Mucosa of descending colon (tissue), 3 donors: ENCODE measurements at regions not wholly inside any gene's neighbourhood (a gene's known extent, or its start where the extent isn't known, plus 50 kb on each side); places are given as distances from the start of the nearest gene placed in this dataset.
"Not testable (repeated sequence)": the region's sequence is repeated elsewhere in the genome, so short reads cannot be mapped to it uniquely, and the experiment has no call there.

Experiments used
- ATAC-seq: fragments of 200-7000 bp; cut with Tn5 transposase; one replicate; pipeline ENCODE4 v1.9.1; 2020; ENCODE audit warnings: mild to moderate bottlenecking, moderate library complexity
- DNase-seq, 3 donors: peaks; one replicate each; pipeline ENCODE4 v3.0.0-alpha.2; 2020
- H3K36me3 ChIP-seq: fragments of 200-600 bp; one replicate; pipeline ENCODE4 v1.8.0; 2021; ENCODE audit warnings: low read depth, mild to moderate bottlenecking
- H3K4me1 ChIP-seq: fragments of 200-600 bp; one replicate; pipeline ENCODE4 v1.8.0; 2021; ENCODE audit warnings: low read depth, mild to moderate bottlenecking
- H3K4me3 ChIP-seq: fragments of 200-600 bp; one replicate; pipeline ENCODE4 v1.8.0; 2021; ENCODE audit warnings: mild to moderate bottlenecking
- H3K9me3 ChIP-seq: fragments of 200-600 bp; one replicate; pipeline ENCODE4 v1.8.0; 2021; ENCODE audit warnings: mild to moderate bottlenecking
- CTCF ChIP-seq: fragments of 200-600 bp; IDR thresholded peaks from one replicate; pipeline ENCODE4 v1.8.0; 2022; ENCODE audit warnings: antibody characterized with exemption, mild to moderate bottlenecking
- intact Hi-C, 2 donors: fragments of 100-400 bp; cut with DNase I in 1 of 2; cut with micrococcal nuclease in 1 of 2; formaldehyde crosslinking; loops; one replicate each; pipeline versions ENCODE4 v1.11.0 to v1.11.1; 2022; cut with DNase I, micrococcal nuclease
- donor health status: DM: no; HTN: no; CAD: no; lungs with moderate emphysema.
- donor health status: DM: no; HTN: no; CAD: no.
- donor health status: DM: no; HTN: yes; CAD: no.

DNA sequence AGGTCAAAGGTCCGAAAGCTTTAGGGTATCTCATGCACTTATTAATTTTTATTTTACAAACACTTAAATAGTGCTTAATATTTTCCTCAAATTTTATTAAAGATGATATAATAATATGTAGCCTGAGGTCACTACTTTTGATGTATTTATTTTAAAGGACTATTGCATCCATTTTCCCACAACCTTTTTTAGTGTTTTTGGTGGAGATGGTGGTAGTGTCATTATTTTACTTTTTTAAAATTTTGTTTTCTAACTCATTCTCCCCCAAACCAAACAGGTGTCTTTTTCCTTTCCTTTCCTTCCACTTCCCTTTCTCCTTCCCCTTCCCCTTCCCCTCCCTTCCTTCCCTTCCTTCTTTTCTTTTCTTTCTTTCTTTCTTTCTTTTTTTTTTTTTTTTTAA is 328.6 kb downstream of the CYLC2 start:
- DNase-seq = no peak
- intact Hi-C loops = no loop called here
- peaks cover 3% of the 10 kb centered on the region for H3K9me3 ChIP-seq
- TF ChIP-seq CTCF = no peak
- no peaks in the 10 kb centered on the region for H3K36me3 ChIP-seq
- ATAC-seq = no peak
- H3K4me3 ChIP-seq = no peak overlapping the region
- H3K4me1 ChIP-seq = no peaks in the 10 kb centered on the region

DNA sequence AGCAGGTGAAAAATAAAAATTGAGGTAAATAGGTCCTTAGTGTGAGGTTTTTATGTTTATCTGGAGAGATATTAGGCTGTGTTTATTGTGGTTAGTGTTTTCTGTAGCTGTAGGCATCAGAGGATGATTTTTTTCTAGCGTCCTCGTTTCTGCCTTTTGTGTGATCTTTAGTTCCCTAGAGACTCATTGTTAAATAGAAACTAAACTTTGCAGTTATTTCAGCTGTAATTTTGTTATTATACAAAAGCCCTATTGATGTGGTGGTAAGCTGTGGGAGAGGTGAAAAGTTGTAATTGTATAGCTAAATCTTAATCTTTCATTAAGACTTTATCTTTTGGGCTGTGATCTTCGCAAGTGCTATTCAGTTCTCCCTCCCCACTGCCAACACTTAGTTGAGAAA is 340.3 kb downstream of the CYLC2 start:
- no peak for TF ChIP-seq CTCF
- Histone ChIP-seq H3K36me3 (no peaks in the 10 kb centered on the region), H3K4me1 (no peaks in the 10 kb centered on the region), H3K9me3 (peaks cover 10% of the 10 kb centered on the region), H3K4me3 (no peak overlapping the region)
- no peak for DNase-seq
- ATAC-seq = no peak
- intact Hi-C loops = no loop called here

DNA sequence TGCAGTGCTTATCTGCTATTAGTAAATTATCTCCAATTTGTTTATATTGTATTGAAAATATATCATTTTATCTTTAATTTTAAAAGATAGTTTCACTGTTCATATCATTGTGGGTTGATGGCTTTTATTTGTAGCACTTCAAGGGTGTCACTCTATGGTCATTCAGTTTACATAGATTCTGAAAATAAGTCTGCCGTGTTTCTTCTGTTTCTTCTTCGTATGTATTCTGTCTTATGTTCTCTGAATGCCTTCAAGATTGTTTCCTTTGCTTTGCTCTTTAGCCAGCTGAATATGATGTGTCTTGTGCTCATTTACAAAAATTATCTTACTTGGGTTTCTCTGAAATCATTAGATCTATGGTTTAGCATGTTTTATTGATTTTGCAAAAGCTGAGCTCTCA is 359.9 kb downstream of the CYLC2 start:
- DNase-seq (no peak), ATAC-seq (no peak)
- TF ChIP-seq CTCF = no peak
- Histone ChIP-seq H3K36me3 (no peaks in the 10 kb centered on the region), H3K4me3 (no peak overlapping the region), H3K9me3 (peaks cover 10% of the 10 kb centered on the region), H3K4me1 (no peaks in the 10 kb centered on the region)
- intact Hi-C loops = no loop called here

DNA sequence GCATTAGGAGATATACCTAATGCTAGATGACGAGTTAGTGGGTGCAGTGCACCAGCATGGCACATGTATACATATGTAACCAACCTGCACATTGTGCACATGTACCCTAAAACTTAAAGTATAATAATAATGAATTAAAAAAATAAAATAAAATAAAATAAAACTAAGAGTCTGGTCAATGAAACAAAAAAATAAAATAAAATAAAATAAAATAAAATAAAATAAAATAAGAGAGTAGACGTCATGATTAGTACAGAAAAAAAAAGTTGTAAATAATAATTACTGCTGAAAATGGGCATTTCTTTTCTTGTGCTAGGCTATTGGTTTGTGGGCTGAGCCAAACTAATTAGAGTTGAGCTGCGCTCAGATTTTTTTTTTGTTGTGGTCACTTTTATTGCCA is 362.8 kb downstream of the CYLC2 start:
- H3K4me3 ChIP-seq, H3K4me1 ChIP-seq, intact Hi-C loops, H3K36me3 ChIP-seq, ATAC-seq, DNase-seq: not testable (repeated sequence)
- peaks cover 14% of the 10 kb centered on the region for H3K9me3 ChIP-seq

DNA sequence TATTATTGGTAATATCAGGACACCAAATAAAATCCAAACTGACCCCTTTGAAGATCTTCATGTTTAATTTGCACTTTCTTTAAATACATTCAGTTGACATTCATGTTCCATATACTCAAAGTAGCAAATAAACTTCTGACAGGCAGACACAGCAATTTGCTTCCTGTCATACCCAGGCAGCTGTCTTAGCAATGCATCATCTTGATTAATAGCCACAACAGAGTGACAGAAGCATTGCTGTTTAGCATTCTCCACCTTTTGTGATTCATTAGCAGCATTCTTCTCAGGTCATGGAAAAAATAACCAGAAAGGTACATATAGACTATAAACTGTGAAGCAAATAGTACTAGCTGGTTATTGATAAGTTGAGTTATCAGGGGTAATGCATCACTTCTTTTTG is 366.8 kb downstream of the CYLC2 start:
- H3K36me3 ChIP-seq = no peaks in the 10 kb centered on the region
- TF ChIP-seq CTCF = no peak
- H3K4me3 ChIP-seq = no peak overlapping the region
- DNase-seq (no peak), ATAC-seq (no peak)
- H3K9me3 ChIP-seq = peaks cover 4% of the 10 kb centered on the region
- no peaks in the 10 kb centered on the region for H3K4me1 ChIP-seq
- intact Hi-C loops = no loop called here

- peaks cover 4% of the 10 kb centered on the region for H3K9me3 ChIP-seq
- intact Hi-C loops = no loop called here
- no peaks in the 10 kb centered on the region for H3K36me3 ChIP-seq
- TF ChIP-seq CTCF = no peak
- no peak overlapping the region for H3K4me3 ChIP-seq
- H3K4me1 ChIP-seq = no peaks in the 10 kb centered on the region
- DNase-seq = no peak
- no peak for ATAC-seq
These were observed 367.9 kb downstream of the CYLC2 start for GRCh38 chr9:103362986-103363385.
